Fibroblast of lung (primary cell): ENCODE measurements at regions not wholly inside any gene's neighbourhood (a gene's known extent, or its start where the extent isn't known, plus 50 kb on each side); places are given as distances from the start of the nearest gene placed in this dataset.

Source experiments
- EZH2 ChIP-seq: IDR thresholded peaks from 2 replicates; pipeline ENCODE4 v1.5.1; 2012; ENCODE audit warnings: low read length, control low read depth, mild to moderate bottlenecking; ENCODE audit errors: missing control alignments
- TF ChIP-seq, protein P1 (sequence below), 2 donors: IDR thresholded peaks in 1 of 2; conservative IDR thresholded peaks in 1 of 2; 1 replicate in 1 of 2; 2 replicates in 1 of 2; pipeline ENCODE4 v1.5.1; 2011 to 2012; ENCODE audit warnings: low read length in 2 of 2, control low read depth in 1 of 2, inconsistent platforms in 1 of 2, low read depth in 1 of 2, mild to moderate bottlenecking in 1 of 2

DNA sequence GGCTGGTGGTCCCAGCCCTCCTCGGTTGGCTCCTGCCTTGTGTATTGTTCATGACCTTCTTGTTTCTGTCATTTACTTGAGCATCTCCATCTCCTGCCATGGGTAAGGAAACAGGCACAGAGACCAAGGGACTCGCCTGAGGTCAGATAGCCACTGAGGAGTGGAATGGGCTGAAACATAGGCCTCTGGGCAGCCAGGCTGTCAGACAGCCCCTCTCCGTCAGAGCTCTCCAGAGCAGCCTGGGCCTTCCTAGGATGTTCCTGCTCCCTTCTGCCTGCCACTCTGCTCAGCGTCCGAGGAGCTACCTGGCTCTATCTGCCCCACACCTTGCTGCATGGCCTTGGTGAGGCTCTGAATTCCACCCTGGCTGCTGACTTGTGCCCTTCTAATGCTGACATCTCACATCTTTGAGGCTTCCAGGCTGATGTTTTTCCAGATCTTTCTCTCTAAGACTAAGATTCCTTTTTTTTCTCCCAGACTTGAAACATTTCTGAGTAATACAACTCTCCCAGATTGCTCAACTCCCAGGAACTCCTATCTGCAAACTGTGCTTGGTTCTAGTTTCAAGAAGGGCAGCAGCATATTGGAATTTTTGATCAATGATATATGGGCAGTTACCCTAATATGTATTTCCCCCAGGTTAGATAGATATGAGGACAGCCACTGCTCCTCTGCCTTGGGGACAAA lies 67.7 kb downstream of the MCFD2 start:
- TF ChIP-seq, protein P1, sequence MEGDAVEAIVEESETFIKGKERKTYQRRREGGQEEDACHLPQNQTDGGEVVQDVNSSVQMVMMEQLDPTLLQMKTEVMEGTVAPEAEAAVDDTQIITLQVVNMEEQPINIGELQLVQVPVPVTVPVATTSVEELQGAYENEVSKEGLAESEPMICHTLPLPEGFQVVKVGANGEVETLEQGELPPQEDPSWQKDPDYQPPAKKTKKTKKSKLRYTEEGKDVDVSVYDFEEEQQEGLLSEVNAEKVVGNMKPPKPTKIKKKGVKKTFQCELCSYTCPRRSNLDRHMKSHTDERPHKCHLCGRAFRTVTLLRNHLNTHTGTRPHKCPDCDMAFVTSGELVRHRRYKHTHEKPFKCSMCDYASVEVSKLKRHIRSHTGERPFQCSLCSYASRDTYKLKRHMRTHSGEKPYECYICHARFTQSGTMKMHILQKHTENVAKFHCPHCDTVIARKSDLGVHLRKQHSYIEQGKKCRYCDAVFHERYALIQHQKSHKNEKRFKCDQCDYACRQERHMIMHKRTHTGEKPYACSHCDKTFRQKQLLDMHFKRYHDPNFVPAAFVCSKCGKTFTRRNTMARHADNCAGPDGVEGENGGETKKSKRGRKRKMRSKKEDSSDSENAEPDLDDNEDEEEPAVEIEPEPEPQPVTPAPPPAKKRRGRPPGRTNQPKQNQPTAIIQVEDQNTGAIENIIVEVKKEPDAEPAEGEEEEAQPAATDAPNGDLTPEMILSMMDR (conservative IDR thresholded peaks at IDR 0.05 in 1 of 2, IDR thresholded peaks at IDR 0.05 in 1 of 2; ENCODE audit: low read depth in 1 of 2, low read length in 2 of 2) = no peak
- no peak for TF ChIP-seq EZH2
